Fibroblast of mammary gland (primary cell): ENCODE measurements at regions not wholly inside any gene's neighbourhood (a gene's known extent, or its start where the extent isn't known, plus 50 kb on each side); places are given as distances from the start of the nearest gene placed in this dataset.

Experiments used
- DNase-seq: peaks from one replicate; pipeline ENCODE4 v3.0.0-alpha.2; 2010; ENCODE audit warnings: low read depth
- H3K4me3 ChIP-seq: 2 replicates; pipeline ENCODE4 v1.5.1; 2011; ENCODE audit warnings: low read depth, mild to moderate bottlenecking, low read length, moderate library complexity; ENCODE audit not compliant: control insufficient read depth
- CTCF ChIP-seq: conservative IDR thresholded peaks from 2 replicates; pipeline ENCODE4 v1.5.1; 2011; ENCODE audit warnings: low read depth, low read length, inconsistent platforms; ENCODE audit not compliant: control insufficient read depth, insufficient read depth

- H3K4me3 ChIP-seq = no peak overlapping the region
- TF ChIP-seq CTCF = no peak
- no peak for DNase-seq
These were observed 66.9 kb upstream of the KCNE2 start for GRCh38 chr21:34296878-34297277.

- DNase-seq = no peak
- no peak overlapping the region for H3K4me3 ChIP-seq
- no peak for TF ChIP-seq CTCF
These were observed 65.2 kb upstream of the KCNE2 start for GRCh38 chr21:34298534-34299167.

GRCh38 chr21:34299168-34299539 is 64.7 kb upstream of the KCNE2 start:
- no peak for DNase-seq
- H3K4me3 ChIP-seq = no peak overlapping the region
- no peak for TF ChIP-seq CTCF

- TF ChIP-seq CTCF = no peak
- DNase-seq = peak; percentile 18
- H3K4me3 ChIP-seq = no peak overlapping the region
These were observed 61.3 kb upstream of the KCNE2 start for GRCh38 chr21:34302521-34302920.

GRCh38 chr21:34305605-34306604 is 57.9 kb upstream of the KCNE2 start:
- no peak for TF ChIP-seq CTCF
- H3K4me3 ChIP-seq = no peak overlapping the region
- no peak for DNase-seq

GRCh38 chr21:34307991-34308532 is 55.7 kb upstream of the KCNE2 start:
- no peak for DNase-seq
- TF ChIP-seq CTCF = no peak
- H3K4me3 ChIP-seq = no peak overlapping the region
